HG03159 (cell line): ENCODE measurements at regions not wholly inside any gene's neighbourhood (a gene's known extent, or its start where the extent isn't known, plus 50 kb on each side); places are given as distances from the start of the nearest gene placed in this dataset.
"Not testable (repeated sequence)": the region's sequence is repeated elsewhere in the genome, so short reads cannot be mapped to it uniquely, and the experiment has no call there.

Experiments used
- ATAC-seq: cut with Tn5 transposase; IDR thresholded peaks from one replicate; pipeline ENCODE4 v1.9.1; 2021; ENCODE audit warnings: mild to moderate bottlenecking, moderate library complexity; ENCODE audit not compliant: unreplicated experiment

- no peak for ATAC-seq
These were observed 1254.8 kb upstream of the CHAC2 start for GRCh38 chr2:52512760-52513159.

DNA sequence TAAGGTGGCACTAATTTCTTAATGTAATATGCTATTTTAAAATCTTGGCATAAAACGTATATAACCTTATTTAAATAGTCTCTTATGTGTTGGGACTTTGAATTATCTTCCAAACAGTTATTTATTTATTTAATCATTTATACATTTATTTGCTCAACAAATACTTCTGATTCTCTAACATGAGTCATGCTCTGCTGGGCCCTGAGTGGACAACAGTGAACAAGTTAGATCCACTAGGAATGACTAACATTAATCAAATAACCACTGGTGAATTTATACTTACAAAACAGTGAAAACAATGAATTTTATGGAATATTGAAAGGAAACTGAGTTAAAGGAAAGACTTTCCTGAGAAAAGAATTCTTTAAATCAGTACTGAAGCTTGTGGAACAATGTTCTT, 1257.2 kb upstream of the CHAC2 start:
- no peak for ATAC-seq

DNA sequence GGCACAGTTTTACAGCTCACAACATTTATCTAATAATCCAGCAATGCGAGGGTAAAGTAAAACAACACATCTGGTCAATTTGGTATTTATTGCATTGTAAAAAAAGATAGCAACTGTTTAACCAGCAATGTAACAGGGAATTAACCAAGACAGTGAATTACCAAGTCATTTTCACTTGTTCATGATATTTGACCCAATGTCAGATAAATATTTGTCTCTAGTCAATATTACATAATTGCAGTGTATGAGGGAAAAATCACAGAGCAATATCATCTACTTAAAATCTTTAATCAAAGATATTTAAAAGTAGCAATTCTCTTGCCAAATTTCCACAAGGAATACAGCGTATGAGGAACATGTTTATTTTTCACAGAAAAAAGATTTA, 1265.1 kb upstream of the CHAC2 start:
- ATAC-seq = no peak

DNA sequence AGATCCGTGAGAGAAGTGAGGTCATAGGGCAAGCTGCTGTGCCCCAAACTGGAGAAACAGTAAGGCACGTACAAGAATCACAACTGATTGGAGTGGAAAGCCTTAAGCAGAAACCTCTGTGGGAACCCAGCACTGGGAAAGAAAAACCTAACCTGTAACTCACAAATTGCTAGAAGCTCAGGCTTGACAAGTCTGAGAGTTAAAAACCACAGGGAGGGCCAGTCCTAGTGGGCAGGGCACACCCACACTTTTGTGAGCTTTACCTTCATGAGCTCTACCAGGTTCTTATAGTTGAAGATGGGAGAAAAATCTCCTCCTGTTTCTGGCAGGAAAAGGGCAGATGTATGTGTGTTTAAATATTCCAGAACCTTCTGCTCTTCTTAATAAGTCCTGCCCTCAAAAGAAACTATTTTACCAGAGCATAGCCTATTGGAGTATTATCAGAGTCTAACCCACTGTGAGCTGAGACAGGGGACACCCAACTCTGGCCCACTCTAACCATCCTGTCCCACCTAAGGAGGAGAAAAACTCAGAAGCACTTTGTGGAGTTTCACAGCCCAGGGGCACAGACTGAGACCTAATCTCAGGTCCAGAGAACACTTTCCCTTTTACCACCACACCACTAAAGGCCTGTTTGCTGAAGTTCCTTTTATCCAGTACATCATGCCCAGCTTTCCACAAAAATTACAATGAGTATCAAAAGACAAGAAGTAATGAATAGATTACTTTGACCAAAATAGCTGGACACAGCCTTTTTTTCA, 1265.7 kb upstream of the CHAC2 start:
- ATAC-seq = no peak

GRCh38 chr2:52500561-52500960, 1267.0 kb upstream of the CHAC2 start:
- ATAC-seq = no peak

- ATAC-seq = no peak
These were observed 1269.4 kb upstream of the CHAC2 start for GRCh38 chr2:52498077-52498750.

- no peak for ATAC-seq
These were observed 1271.8 kb upstream of the CHAC2 start for GRCh38 chr2:52495816-52496215.

- no peak for ATAC-seq
These were observed 1290.4 kb upstream of the CHAC2 start for GRCh38 chr2:52477166-52477565.

DNA sequence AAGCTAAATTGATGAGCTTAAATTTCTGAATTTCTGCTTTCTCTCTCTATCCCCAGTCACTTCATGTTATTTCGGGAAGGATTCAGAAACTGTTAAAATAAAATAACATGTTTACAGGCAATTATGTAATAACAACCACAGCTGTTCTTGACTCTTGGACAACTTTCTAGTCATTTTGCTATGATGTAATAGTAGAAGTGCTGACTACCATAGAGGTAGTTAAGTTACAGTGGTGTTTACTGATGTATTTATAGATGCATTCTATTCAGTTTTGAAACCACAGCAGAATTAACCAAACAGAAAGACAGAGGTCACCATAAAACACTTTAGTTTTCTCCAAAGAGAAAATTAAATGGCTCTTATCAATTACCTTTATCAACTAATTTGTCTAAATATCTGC, 1292.0 kb upstream of the CHAC2 start:
- ATAC-seq = no peak

- no peak for ATAC-seq
These were observed 1293.5 kb upstream of the CHAC2 start for GRCh38 chr2:52474091-52474490.

DNA sequence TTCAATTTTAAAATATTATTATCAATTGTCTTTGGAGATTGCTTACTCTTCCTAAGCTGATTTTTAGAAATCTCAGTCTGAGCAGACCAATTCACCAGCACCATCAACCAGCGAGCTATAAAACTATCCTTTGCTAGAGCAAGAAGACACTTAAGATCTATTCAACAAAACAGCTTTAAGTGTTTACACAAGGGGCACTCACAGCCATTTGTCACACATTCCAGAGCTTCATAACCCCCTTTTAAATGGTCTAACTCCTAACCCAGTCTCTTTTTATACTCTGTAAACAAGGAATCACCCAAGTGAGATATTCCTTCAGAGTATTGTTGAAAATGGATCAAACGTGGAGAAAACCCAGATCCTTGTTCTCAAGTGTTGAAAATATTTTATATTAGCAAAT, 1294.1 kb upstream of the CHAC2 start:
- ATAC-seq = no peak

GRCh38 chr2:52470457-52470856, 1297.1 kb upstream of the CHAC2 start:
- ATAC-seq = not testable (repeated sequence)

GRCh38 chr2:52467189-52467588, 1300.4 kb upstream of the CHAC2 start:
- no peak for ATAC-seq

DNA sequence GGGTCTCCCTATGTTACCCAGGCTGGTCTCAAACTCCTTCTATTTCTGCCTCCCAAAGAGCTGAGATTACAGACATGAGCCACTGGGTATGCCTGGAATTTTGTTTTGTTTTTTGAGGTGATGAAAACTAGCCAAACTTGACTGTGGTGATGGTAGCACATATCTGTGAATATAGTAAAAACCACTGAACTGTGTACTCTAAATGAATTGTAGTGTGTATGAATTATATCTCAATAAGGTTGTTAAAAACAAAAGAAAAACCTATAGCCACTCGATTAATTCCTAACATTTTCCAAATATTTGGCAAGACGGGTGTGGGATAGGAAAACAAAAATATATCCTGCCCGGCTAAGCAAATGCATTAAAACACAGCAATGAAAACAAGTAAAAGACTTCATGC, 1302.3 kb upstream of the CHAC2 start:
- ATAC-seq = no peak

GRCh38 chr2:52463457-52463856, 1304.1 kb upstream of the CHAC2 start:
- ATAC-seq = no peak

DNA sequence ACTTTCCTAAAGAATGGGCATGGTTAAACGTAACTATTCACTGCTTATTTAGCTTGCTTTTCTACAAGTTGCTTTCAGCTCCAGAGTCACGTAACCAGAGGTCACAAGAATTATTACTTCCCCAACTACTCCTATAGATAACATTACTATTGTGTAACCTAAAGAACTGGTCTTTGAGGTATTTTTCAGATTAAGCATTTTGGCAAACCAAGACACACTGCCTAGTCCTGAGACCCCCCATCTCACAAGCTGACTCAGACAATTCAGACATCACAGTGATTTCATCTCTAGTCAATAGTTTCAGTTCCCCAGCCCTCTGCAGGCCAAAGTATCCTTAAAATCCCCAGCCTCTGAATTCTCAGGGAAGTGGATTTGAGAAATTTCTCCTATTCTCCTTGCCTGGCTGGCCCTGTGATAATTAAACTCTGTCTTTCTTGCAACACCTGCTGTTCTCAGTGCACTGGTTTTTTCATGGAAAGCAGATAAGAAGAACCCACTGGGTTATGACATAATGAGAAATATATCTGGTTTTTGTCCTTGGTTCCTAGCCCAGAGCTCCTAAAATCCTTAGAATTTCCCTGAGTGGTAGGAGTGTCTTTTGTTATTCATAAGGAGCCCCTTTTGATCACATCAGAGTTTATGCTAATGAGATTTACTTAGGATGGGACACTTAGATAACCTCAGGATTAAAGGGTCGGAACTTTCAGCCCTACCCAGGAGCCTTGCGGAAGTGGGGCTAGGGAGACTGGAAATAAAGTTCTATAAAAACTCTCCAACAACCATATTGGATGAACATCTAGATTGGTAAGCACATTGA, 1310.8 kb upstream of the CHAC2 start:
- ATAC-seq = no peak

DNA sequence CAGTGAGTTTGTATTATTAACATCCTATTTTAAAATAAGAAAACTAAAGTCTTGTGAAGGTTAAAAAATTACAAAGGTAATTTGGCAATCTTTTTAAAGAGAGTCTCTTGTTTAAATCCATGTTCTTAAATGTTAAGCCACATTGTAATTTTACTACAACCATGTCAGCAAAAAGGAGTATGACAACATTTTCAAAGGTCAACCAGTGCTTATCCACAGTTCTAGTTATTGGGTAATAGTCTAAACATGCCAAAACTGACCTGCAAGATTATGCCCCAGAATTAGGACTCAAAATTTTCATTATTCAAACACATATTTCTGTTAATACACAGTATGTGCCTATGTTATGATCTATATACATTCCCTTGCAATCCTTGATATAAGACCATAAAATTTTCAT, 1312.6 kb upstream of the CHAC2 start:
- no peak for ATAC-seq

DNA sequence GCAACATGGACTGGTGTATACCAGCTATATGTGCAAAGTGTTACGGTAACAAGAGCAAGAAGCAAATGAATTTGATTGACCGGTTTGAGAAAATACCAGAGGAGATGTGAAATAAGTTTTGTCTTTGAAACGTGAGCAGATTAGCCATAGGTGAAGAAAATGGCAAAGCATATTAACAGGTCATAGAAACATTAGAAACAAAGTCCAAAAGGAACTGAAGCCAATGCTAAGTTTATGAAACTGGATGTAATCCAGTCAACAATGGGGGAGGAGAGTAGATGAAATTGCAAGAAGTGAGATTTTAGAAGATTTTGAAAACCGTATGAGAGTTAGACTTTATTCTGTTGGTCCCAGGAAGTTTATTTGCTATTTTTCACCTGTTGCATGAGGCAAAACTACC, 1315.4 kb upstream of the CHAC2 start:
- ATAC-seq = no peak

- ATAC-seq = no peak
These were observed 1321.9 kb upstream of the CHAC2 start for GRCh38 chr2:52445686-52446085.

DNA sequence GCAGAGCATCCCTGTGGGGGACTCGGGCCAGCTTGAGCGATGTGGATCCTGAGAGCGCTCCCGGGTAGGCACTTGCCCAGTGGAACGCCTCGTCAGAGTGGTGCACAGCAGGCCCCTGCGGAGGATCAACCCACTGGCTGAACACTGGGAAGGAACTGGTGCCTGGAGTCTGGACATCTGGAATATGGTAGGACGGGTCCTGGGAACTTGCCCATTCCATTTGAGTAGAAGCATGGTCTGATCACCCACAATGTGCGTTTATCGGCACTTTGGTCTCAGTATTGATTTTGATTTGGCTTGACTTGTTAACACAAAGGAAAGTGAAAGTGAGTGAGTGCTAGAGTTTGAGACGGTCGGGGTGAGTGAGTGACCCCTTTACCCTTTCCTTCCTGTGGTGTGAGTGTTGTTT, 1336.2 kb upstream of the CHAC2 start:
- no peak for ATAC-seq

DNA sequence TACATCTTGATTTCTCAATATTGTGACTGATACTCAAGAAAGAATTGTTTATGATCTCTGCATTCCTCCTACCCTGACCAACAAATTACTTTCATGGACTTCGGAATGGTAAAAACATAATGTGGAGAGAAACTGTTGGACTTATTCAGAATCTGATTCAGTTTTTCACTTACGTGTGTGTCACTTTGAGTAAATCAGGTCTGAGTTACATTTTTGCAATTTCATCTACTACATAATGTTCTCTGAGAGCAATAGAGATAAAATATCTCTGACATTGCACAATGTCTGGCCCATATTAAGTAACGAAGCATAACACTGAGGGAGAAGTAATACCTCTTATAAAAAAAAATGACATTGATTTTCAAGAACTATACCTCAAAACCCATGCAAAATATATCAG, 1337.9 kb upstream of the CHAC2 start:
- no peak for ATAC-seq

GRCh38 chr2:52429171-52429570, 1338.4 kb upstream of the CHAC2 start:
- ATAC-seq = no peak
